RPMI8226 (cell line): ENCODE measurements at regions not wholly inside any gene's neighbourhood (a gene's known extent, or its start where the extent isn't known, plus 50 kb on each side); places are given as distances from the start of the nearest gene placed in this dataset.
"Not testable (repeated sequence)": the region's sequence is repeated elsewhere in the genome, so short reads cannot be mapped to it uniquely, and the experiment has no call there.

Experiments
- DNase-seq: peaks from one replicate; pipeline ENCODE4 v3.0.0-alpha.2; 2015

DNA sequence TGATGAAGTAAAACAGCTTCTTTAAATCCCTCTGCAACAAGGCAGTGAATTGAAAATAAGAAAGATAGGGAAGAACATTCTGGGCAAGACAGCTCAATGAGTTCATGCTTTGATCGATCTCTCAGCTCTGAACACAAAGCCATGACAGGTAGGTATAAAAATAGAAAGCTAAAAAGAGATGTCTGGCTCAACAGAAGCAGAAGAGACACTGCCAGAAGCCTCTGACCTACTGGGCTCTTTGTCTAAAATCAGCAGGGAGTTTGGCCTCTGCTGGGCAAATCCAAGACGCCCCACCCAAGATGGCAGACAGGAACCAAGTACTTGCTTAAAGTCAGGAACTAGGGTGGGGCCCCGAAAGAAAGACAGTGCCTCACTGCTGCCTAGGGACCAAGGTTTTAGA, 2684.1 kb upstream of the TPTE start:
- DNase-seq, result not testable (repeated sequence)

DNA sequence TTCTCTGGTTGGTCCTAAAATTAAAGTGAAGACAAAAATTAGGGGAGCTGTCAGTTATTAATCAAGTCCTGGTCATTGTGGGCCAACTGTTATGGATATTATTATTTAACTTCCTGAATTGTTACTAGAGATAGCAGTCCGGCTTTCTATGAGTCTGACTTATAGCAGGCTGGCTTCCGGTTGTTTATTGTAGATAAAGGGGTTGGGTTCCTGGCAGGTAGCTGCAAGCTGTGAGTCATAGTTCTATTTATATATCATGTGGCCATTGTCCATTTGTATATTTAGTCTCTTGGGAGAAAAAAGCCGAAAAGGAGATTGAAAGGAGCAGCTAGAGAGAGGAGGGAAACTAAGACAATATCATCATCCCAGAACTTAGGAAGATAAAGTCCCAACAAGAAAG, 2668.0 kb upstream of the TPTE start:
- not testable (repeated sequence) for DNase-seq

GRCh38 chr21:7853836-7854235, 2667.5 kb upstream of the TPTE start:
- not testable (repeated sequence) for DNase-seq
